Bronchial epithelial cell (primary cell): ENCODE measurements at regions not wholly inside any gene's neighbourhood (a gene's known extent, or its start where the extent isn't known, plus 50 kb on each side); places are given as distances from the start of the nearest gene placed in this dataset.

Experiments
- DNase-seq: peaks from one replicate; pipeline ENCODE4 v3.0.0-alpha.2; 2010; ENCODE audit warnings: low read depth
- FAIRE-seq: peaks from 2 replicates; lab custom pipeline; 2011; peaks lifted over from hg19 to GRCh38; lab: Jason Lieb, UNC
- H3K27me3 ChIP-seq: 2 replicates; pipeline ENCODE4 v1.5.1; 2011; ENCODE audit warnings: low read length; ENCODE audit not compliant: control insufficient read depth, insufficient read depth
- H3K36me3 ChIP-seq: 2 replicates; pipeline ENCODE4 v1.5.1; 2011; ENCODE audit warnings: low read length; ENCODE audit not compliant: control insufficient read depth, insufficient read depth
- H3K4me3 ChIP-seq: 2 replicates; pipeline ENCODE4 v1.5.1; 2011; ENCODE audit warnings: mild to moderate bottlenecking, low read depth, low read length, control low read depth
- TF ChIP-seq, protein P1 (sequence below): IDR thresholded peaks from 2 replicates; pipeline ENCODE4 v1.5.1; 2011; ENCODE audit warnings: mild to moderate bottlenecking, moderate library complexity, low read length, control low read depth, inconsistent platforms; ENCODE audit not compliant: insufficient read depth, severe bottlenecking

DNA sequence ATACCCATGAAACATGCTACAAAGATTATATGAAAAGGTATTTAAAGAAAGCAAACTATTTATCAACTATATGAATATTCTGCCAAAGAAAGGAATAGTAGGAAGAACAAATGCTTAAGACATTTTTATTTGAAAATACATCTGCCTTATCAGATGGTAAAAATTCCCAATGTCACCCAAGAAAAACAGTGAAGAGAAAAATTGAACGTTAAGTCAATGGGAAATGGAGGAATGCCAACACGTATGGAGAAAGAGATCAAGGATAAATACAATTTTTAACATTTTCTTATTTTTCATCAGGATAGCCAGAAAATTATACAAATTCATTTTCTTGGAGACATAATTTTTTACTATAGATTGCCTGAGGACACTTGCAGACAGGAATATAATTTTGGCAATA lies 394.2 kb downstream of the ZEB2 start:
- H3K36me3 ChIP-seq: no peaks in the 10 kb centered on the region
- no peaks in the 10 kb centered on the region for H3K27me3 ChIP-seq
- no peak overlapping the region for H3K4me3 ChIP-seq
- TF ChIP-seq, protein P1, sequence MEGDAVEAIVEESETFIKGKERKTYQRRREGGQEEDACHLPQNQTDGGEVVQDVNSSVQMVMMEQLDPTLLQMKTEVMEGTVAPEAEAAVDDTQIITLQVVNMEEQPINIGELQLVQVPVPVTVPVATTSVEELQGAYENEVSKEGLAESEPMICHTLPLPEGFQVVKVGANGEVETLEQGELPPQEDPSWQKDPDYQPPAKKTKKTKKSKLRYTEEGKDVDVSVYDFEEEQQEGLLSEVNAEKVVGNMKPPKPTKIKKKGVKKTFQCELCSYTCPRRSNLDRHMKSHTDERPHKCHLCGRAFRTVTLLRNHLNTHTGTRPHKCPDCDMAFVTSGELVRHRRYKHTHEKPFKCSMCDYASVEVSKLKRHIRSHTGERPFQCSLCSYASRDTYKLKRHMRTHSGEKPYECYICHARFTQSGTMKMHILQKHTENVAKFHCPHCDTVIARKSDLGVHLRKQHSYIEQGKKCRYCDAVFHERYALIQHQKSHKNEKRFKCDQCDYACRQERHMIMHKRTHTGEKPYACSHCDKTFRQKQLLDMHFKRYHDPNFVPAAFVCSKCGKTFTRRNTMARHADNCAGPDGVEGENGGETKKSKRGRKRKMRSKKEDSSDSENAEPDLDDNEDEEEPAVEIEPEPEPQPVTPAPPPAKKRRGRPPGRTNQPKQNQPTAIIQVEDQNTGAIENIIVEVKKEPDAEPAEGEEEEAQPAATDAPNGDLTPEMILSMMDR: no peak
- FAIRE-seq (no peak), DNase-seq (no peak)

DNA sequence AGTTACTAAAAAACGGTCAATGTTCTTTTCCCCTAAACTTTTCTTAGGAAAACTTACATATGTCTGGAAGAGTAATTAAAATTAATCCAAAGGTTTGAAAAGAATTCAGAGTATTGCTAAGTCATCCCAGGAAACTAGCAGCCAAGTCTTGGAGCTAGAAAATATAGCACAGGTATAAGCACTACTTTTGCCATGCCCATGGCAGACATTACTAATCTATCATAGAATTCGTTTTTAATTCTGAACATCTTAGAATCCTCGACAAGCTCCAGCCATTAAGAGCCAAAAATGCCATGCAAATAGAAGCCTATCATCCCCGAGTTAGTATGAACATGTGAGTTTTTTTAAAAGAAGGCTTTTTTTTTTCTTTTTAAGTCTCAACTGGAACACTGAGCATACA lies 395.0 kb downstream of the ZEB2 start:
- DNase-seq: no peak
- no peak for FAIRE-seq
- TF ChIP-seq, protein P1: no peak
- Histone ChIP-seq H3K27me3 (no peaks in the 10 kb centered on the region), H3K36me3 (no peaks in the 10 kb centered on the region), H3K4me3 (no peak overlapping the region)

DNA sequence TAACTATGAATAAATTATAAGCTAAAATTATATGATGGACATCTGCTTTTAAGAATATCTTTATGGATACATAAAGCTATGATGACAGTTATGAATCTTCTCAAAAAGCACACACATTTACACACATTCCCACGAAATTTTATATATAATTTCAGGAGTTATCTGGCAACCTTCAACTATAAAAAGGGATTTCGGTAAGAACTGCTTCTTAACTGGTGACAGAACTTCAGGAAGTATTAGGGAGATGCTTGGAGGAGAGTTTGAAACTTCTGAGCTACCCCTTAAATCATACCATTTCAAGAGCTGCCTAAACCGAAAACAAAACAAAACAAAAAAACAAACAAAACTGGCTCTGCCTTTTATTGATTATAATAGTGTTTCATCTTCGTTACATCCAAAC lies 399.4 kb downstream of the ZEB2 start:
- FAIRE-seq: no peak
- H3K36me3 ChIP-seq: no peaks in the 10 kb centered on the region
- TF ChIP-seq, protein P1: no peak
- H3K27me3 ChIP-seq: no peaks in the 10 kb centered on the region
- no peak for DNase-seq
- H3K4me3 ChIP-seq: no peak overlapping the region

DNA sequence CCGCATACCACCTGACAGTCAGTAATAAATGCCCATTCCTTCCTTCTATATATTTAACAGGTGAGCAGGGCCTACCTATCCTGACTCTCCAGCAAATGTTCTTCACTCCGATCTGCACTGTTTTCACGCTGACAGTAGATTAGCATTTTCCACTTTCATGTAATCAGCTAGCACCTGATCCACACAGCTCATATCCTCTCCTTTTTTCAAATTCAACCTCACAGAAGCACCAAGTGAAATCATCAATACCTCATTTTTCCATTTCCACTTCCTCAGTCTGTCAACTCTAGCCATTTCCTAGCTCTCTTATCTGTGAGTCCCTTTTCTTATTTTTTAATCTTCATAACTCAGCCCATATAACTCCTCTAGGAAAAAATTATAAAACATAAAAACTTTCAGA lies 402.8 kb downstream of the ZEB2 start:
- no peak for DNase-seq
- Histone ChIP-seq H3K36me3 (no peaks in the 10 kb centered on the region), H3K27me3 (no peaks in the 10 kb centered on the region), H3K4me3 (no peak overlapping the region)
- no peak for FAIRE-seq
- TF ChIP-seq, protein P1: no peak

DNA sequence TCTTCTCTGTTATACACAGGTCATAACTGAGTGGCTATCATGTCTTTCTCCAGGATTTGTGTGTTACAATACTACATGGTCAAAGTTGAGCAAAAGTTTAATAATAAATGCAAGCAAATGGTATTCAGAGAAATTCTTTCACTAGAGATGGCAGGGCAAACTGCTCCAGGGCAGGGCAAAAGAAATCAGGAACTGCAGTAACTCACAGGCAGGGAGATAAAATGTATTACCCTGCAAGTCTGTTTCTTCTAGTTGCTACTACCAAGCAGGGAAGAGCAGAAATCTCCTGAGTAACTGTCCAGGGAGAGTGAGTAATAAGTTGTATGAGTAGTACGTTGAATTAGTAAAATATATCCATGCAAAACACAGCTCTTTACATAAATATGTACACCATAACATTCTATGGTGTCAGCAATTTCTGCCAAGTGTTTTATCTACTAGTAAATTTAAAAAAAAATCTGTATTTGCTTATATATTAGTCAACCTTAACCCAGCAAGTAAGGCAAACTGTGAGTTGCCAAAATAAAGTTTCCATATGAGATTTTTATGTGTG lies 404.1 kb downstream of the ZEB2 start:
- FAIRE-seq (no peak), DNase-seq (peak; percentile 27)
- Histone ChIP-seq H3K4me3 (no peak overlapping the region), H3K27me3 (no peaks in the 10 kb centered on the region), H3K36me3 (no peaks in the 10 kb centered on the region)
- TF ChIP-seq, protein P1: no peak

DNA sequence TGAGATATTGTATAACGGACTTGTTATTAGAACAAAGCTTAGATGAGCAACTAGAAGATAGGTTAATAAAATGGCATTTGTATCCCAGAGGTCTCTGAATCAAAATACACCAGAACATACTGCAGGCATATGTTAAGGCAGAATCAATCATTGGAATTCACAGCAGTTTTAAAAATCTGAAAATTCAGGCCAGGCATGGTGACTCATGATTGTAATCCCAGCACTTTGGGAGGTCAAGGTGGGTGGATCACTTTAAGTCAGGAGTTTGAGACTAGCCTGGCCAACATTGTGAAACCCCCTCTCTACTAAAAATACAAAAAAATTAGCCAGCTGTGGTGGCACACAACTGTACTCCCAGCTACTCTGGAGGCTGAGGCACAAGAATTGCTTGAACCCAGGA lies 405.2 kb downstream of the ZEB2 start:
- no peak overlapping the region for H3K4me3 ChIP-seq
- DNase-seq: no peak
- FAIRE-seq: no peak
- H3K36me3 ChIP-seq: no peaks in the 10 kb centered on the region
- H3K27me3 ChIP-seq: no peaks in the 10 kb centered on the region
- TF ChIP-seq, protein P1: no peak
